ENCODE measurements at regions not wholly inside any gene's neighbourhood (a gene's known extent, or its start where the extent isn't known, plus 50 kb on each side); places are given as distances from the start of the nearest gene placed in this dataset.

DNA sequence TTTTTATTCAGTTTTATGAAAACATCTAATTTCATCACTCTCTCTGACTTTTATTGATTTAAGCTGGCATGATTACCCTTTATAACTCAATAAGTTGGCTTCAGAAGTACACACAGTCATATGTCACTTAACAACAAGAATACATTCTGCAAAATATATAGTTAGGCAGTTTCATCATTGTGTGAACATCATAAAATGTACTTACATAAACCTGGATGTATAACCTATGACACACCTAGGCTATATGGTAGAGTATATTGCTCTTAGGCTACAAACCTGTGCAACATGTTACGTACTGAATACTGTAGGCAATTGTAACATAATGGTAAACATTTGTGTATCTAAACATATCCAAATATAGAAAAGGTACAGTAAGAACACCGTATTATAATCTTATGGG is 362.2 kb upstream of the BTBD3 start:
- Histone ChIP-seq H3K36me3 (ENCODE audit: control insufficient read depth in 1 of 2, insufficient read depth in 2 of 2, low read length in 2 of 2) (no peaks in the 10 kb centered on the region), H3K9me3 (ENCODE audit: control insufficient read depth in 1 of 2, insufficient read depth in 1 of 2, low read depth in 1 of 2, low read length in 2 of 2) (no peaks in the 10 kb centered on the region), H3K27me3 (ENCODE audit: insufficient read depth, low read length) (no peaks in the 10 kb centered on the region), H2AFZ (ENCODE audit: low read depth, low read length, poor library complexity, severe bottlenecking) (no peak overlapping the region), H3K4me1 (ENCODE audit: control insufficient read depth in 1 of 2, insufficient read depth in 2 of 2, low read length in 2 of 2) (no peaks in the 10 kb centered on the region), H3K4me2 (ENCODE audit: low read length) (no peak overlapping the region), H3K27ac (ENCODE audit: low read depth, low read length) (no peak overlapping the region), H3K79me2 (ENCODE audit: insufficient read depth, low read length) (no peaks in the 10 kb centered on the region), H4K20me1 (ENCODE audit: insufficient read depth) (no peaks in the 10 kb centered on the region), H3K4me3 (replicated peaks in 1 of 2; ENCODE audit: low read depth in 1 of 2, low read length in 2 of 2) (no peak overlapping the region), H3K9ac (ENCODE audit: low read length) (no peak overlapping the region), H3K9me2 (ENCODE audit: insufficient read depth) (no peaks in the 10 kb centered on the region)
- BruUV-seq (replicated peaks) = no TSS peak
- intact Hi-C loops (cut with micrococcal nuclease) = no loop called here
- RAD21 ChIA-PET (ENCODE audit: low non-redundant PET in 1 of 2, low total read pairs in 2 of 2, uncharacterized antibody in 2 of 2, unreplicated experiment in 2 of 2) = no interaction called here
- ATAC-seq (no peak), DNase-seq (ENCODE audit: low read depth, low spot score) (no peak)
- POLR2A ChIA-PET = no interaction called here
- CTCF ChIA-PET = no interaction called here
- TF ChIP-seq EZH2 (IDR thresholded peaks at IDR 0.05) (no peak), CBX3 (IDR thresholded peaks at IDR 0.05; ENCODE audit: low read depth) (no peak), POLR2A (IDR thresholded peaks at IDR 0.05; ENCODE audit: borderline replicate concordance, extremely low read depth, insufficient read depth, insufficient read length) (no peak), SRF (IDR thresholded peaks at IDR 0.05; ENCODE audit: low read depth) (no peak), EGR1 (IDR thresholded peaks at IDR 0.05; ENCODE audit: low read depth) (no peak), MAX (IDR thresholded peaks at IDR 0.05) (no peak), EZH2phosphoT487 (IDR thresholded peaks at IDR 0.05; ENCODE audit: borderline replicate concordance) (no peak), ZNF274 (IDR thresholded peaks at IDR 0.05; ENCODE audit: low read depth, low read length) (no peak), RAD21 (IDR thresholded peaks at IDR 0.05; ENCODE audit: low read depth) (no peak), YY1 (IDR thresholded peaks at IDR 0.05; ENCODE audit: extremely low read depth, insufficient replicate concordance, low read depth, low read length) (no peak), JUND (IDR thresholded peaks at IDR 0.05) (no peak), TCF7L2 (IDR thresholded peaks at IDR 0.05; ENCODE audit: borderline replicate concordance, extremely low read depth, insufficient read depth, insufficient read length) (no peak), SP1 (IDR thresholded peaks at IDR 0.05; ENCODE audit: low read depth) (no peak), FOSL1 (IDR thresholded peaks at IDR 0.05; ENCODE audit: low read depth) (no peak), ZFX (IDR thresholded peaks at IDR 0.05) (no peak), CTCF (IDR thresholded peaks at IDR 0.05 in 2 of 3, conservative IDR thresholded peaks at IDR 0.05 in 1 of 3; ENCODE audit: borderline replicate concordance in 1 of 3, insufficient read depth in 1 of 3, low read depth in 2 of 3, low read length in 2 of 3) (no peak), ATF3 (IDR thresholded peaks at IDR 0.05) (no peak)
- TF ChIP-seq, protein P1, sequence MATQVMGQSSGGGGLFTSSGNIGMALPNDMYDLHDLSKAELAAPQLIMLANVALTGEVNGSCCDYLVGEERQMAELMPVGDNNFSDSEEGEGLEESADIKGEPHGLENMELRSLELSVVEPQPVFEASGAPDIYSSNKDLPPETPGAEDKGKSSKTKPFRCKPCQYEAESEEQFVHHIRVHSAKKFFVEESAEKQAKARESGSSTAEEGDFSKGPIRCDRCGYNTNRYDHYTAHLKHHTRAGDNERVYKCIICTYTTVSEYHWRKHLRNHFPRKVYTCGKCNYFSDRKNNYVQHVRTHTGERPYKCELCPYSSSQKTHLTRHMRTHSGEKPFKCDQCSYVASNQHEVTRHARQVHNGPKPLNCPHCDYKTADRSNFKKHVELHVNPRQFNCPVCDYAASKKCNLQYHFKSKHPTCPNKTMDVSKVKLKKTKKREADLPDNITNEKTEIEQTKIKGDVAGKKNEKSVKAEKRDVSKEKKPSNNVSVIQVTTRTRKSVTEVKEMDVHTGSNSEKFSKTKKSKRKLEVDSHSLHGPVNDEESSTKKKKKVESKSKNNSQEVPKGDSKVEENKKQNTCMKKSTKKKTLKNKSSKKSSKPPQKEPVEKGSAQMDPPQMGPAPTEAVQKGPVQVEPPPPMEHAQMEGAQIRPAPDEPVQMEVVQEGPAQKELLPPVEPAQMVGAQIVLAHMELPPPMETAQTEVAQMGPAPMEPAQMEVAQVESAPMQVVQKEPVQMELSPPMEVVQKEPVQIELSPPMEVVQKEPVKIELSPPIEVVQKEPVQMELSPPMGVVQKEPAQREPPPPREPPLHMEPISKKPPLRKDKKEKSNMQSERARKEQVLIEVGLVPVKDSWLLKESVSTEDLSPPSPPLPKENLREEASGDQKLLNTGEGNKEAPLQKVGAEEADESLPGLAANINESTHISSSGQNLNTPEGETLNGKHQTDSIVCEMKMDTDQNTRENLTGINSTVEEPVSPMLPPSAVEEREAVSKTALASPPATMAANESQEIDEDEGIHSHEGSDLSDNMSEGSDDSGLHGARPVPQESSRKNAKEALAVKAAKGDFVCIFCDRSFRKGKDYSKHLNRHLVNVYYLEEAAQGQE (IDR thresholded peaks at IDR 0.05; ENCODE audit: low read depth) = no peak
- TF ChIP-seq, protein P2, sequence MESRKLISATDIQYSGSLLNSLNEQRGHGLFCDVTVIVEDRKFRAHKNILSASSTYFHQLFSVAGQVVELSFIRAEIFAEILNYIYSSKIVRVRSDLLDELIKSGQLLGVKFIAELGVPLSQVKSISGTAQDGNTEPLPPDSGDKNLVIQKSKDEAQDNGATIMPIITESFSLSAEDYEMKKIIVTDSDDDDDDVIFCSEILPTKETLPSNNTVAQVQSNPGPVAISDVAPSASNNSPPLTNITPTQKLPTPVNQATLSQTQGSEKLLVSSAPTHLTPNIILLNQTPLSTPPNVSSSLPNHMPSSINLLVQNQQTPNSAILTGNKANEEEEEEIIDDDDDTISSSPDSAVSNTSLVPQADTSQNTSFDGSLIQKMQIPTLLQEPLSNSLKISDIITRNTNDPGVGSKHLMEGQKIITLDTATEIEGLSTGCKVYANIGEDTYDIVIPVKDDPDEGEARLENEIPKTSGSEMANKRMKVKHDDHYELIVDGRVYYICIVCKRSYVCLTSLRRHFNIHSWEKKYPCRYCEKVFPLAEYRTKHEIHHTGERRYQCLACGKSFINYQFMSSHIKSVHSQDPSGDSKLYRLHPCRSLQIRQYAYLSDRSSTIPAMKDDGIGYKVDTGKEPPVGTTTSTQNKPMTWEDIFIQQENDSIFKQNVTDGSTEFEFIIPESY (IDR thresholded peaks at IDR 0.05; ENCODE audit: extremely low read depth, insufficient replicate concordance, low read length) = no peak
